HCT116 (cell line): ENCODE measurements at regions not wholly inside any gene's neighbourhood (a gene's known extent, or its start where the extent isn't known, plus 50 kb on each side); places are given as distances from the start of the nearest gene placed in this dataset.

Source experiments
- ATAC-seq: fragments of 200-7000 bp; cut with Tn5 transposase; 2 replicates; pipeline ENCODE4 v1.9.1; 2020; ENCODE audit warnings: mild to moderate bottlenecking, moderate library complexity
- BruUV-seq: library from RNA; stranded (reverse); fragments of 400-500 nt; replicated peaks from 2 replicates; lab custom pipeline; 2021; lab: Mats Ljungman, UMichigan
- CTCF ChIA-PET: fragments of 300-600 bp; sonication (Branson Sonifier 250); formaldehyde crosslinking; loops from one replicate; lab custom pipeline; 2021; ENCODE audit warnings: antibody characterized with exemption; lab: Charles Lee
- POLR2A ChIA-PET: fragments of 300-600, 350-600 bp; sonication (Branson Sonifier 250); formaldehyde crosslinking; loops from one replicate; lab custom pipeline; 2021; ENCODE audit warnings: antibody characterized with exemption; lab: Charles Lee
- RAD21 ChIA-PET, 2 experiments: fragments of 300-600 bp; sonication (Branson Sonifier 250); formaldehyde crosslinking; loops; one replicate each; lab custom pipeline; 2023; ENCODE audit warnings: low total read pairs in 2 of 2; ENCODE audit not compliant: uncharacterized antibody in 2 of 2, unreplicated experiment in 2 of 2, low non-redundant PET in 1 of 2; lab: Charles Lee
- DNase-seq: peaks from one replicate; pipeline ENCODE4 v3.0.0-alpha.2; 2010; ENCODE audit warnings: low read depth, low spot score
- H2AFZ ChIP-seq: fragments of 200-600 bp; shearing (Covaris generic), sonication (generic); 2 replicates; pipeline ENCODE4 v1.6.1; 2017; ENCODE audit warnings: low read depth, mixed run types, mixed read lengths, antibody characterized with exemption, low read length; ENCODE audit not compliant: poor library complexity, severe bottlenecking
- H3K27ac ChIP-seq: 2 replicates; pipeline ENCODE4 v1.5.1; 2012; ENCODE audit warnings: low read depth, low read length
- H3K27me3 ChIP-seq: fragments of 200-600 bp; sonication (generic); 2 replicates; pipeline ENCODE4 v1.6.1; 2016; ENCODE audit warnings: mixed run types, low read length, mixed read lengths; ENCODE audit not compliant: insufficient read depth
- H3K36me3 ChIP-seq, 2 experiments: fragments of 200-500 bp in 1 of 2; fragments of 200-600 bp in 1 of 2; sonication (Bioruptor generic) in 1 of 2; sonication (generic) in 1 of 2; 2 replicates each; pipeline versions ENCODE4 v1.5.1 to v1.6.1; 2014 to 2016; ENCODE audit warnings: low read length in 2 of 2, inconsistent platforms in 1 of 2, mixed read lengths in 1 of 2, mixed run types in 1 of 2; ENCODE audit not compliant: insufficient read depth in 2 of 2, control insufficient read depth in 1 of 2
- H3K4me1 ChIP-seq, 2 experiments: fragments of 200-600 bp in 1 of 2; sonication (generic) in 1 of 2; 2 replicates each; pipeline versions ENCODE4 v1.5.1 to v1.6.1; 2012 to 2017; ENCODE audit warnings: low read length in 2 of 2, inconsistent platforms in 1 of 2, mild to moderate bottlenecking in 1 of 2, mixed read lengths in 1 of 2, mixed run types in 1 of 2, moderate library complexity in 1 of 2; ENCODE audit not compliant: insufficient read depth in 2 of 2, control insufficient read depth in 1 of 2
- H3K4me2 ChIP-seq: fragments of 200-600 bp; sonication (generic); 2 replicates; pipeline ENCODE4 v1.6.1; 2017; ENCODE audit warnings: mixed run types, low read length, mixed read lengths
- H3K4me3 ChIP-seq, 2 experiments: fragments of 200-600 bp in 1 of 2; sonication (generic) in 1 of 2; replicated peaks in 1 of 2; 2 replicates each; pipeline ENCODE4 v1.5.1; 2011 to 2016; ENCODE audit warnings: low read length in 2 of 2, control low read depth in 1 of 2, low read depth in 1 of 2, mild to moderate bottlenecking in 1 of 2, mixed read lengths in 1 of 2, mixed run types in 1 of 2
- H3K79me2 ChIP-seq: fragments of 200-600 bp; sonication (generic); 2 replicates; pipeline ENCODE4 v1.6.1; 2017; ENCODE audit warnings: mild to moderate bottlenecking, mixed run types, low read length, moderate library complexity, mixed read lengths; ENCODE audit not compliant: insufficient read depth
- H3K9ac ChIP-seq: fragments of 200-600 bp; sonication (generic); 2 replicates; pipeline ENCODE4 v1.6.1; 2016; ENCODE audit warnings: low read length, mixed read lengths
- H3K9me2 ChIP-seq: fragments of 200-600 bp; sonication (generic), shearing (Covaris generic); 2 replicates; pipeline ENCODE4 v1.6.1; 2017; ENCODE audit warnings: mixed run types, mild to moderate bottlenecking, moderate library complexity; ENCODE audit not compliant: insufficient read depth
- H3K9me3 ChIP-seq, 2 experiments: fragments of 200-500 bp in 1 of 2; fragments of 200-600 bp in 1 of 2; sonication (Bioruptor generic) in 1 of 2; sonication (generic) in 1 of 2; 2 replicates each; pipeline ENCODE4 v1.6.1; 2014 to 2017; ENCODE audit warnings: low read length in 2 of 2, mixed read lengths in 2 of 2, inconsistent platforms in 1 of 2, low read depth in 1 of 2, mild to moderate bottlenecking in 1 of 2, mixed run types in 1 of 2, moderate library complexity in 1 of 2; ENCODE audit not compliant: control insufficient read depth in 1 of 2, insufficient read depth in 1 of 2
- H4K20me1 ChIP-seq: fragments of 200-600 bp; sonication (generic), shearing (Covaris generic); 2 replicates; pipeline ENCODE4 v1.6.1; 2017; ENCODE audit warnings: mixed run types, mild to moderate bottlenecking, moderate library complexity; ENCODE audit not compliant: insufficient read depth
- EZH2phosphoT487 ChIP-seq: fragments of 200-600 bp; IDR thresholded peaks from 2 replicates; pipeline ENCODE4 v1.6.1; 2018; ENCODE audit warnings: antibody characterized with exemption, borderline replicate concordance
- FOSL1 ChIP-seq: IDR thresholded peaks from 2 replicates; pipeline ENCODE4 v1.6.1; 2012; ENCODE audit warnings: low read depth
- POLR2A ChIP-seq: IDR thresholded peaks from 2 replicates; pipeline ENCODE4 v1.7.0; 2011; ENCODE audit warnings: borderline replicate concordance; ENCODE audit not compliant: insufficient read depth, insufficient read length; ENCODE audit errors: extremely low read depth
- POLR2AphosphoS5 ChIP-seq: IDR thresholded peaks from 2 replicates; pipeline ENCODE4 v1.6.1; 2011; ENCODE audit warnings: mild to moderate bottlenecking, low read depth, low read length, moderate library complexity
- SIN3A ChIP-seq: IDR thresholded peaks from 2 replicates; pipeline ENCODE4 v1.6.1; 2012; ENCODE audit warnings: low read depth
- YY1 ChIP-seq: IDR thresholded peaks from 2 replicates; pipeline ENCODE4 v1.6.1; 2011; ENCODE audit warnings: low read length, low read depth, moderate library complexity, mild to moderate bottlenecking; ENCODE audit not compliant: insufficient replicate concordance; ENCODE audit errors: extremely low read depth
- ZNF274 ChIP-seq: fragments of 200-500 bp; sonication (Bioruptor generic); IDR thresholded peaks from 2 replicates; pipeline ENCODE4 v1.6.1; 2014; ENCODE audit warnings: mild to moderate bottlenecking, low read depth, low read length, inconsistent platforms
- intact Hi-C: fragments of 100-400 bp; cut with micrococcal nuclease; formaldehyde crosslinking; loops from 2 replicates; pipeline ENCODE4 v1.10.0; 2022
- TF ChIP-seq, protein P1 (sequence below): IDR thresholded peaks from 2 replicates; pipeline ENCODE4 v1.6.1; 2012
- TF ChIP-seq, protein P2 (sequence below): IDR thresholded peaks from 2 replicates; pipeline ENCODE4 v1.6.1; 2012
- TF ChIP-seq, protein P3 (sequence below): IDR thresholded peaks from 2 replicates; pipeline ENCODE4 v1.6.1; 2011; ENCODE audit warnings: mild to moderate bottlenecking, low read length, moderate library complexity; ENCODE audit not compliant: insufficient replicate concordance; ENCODE audit errors: extremely low read depth

DNA sequence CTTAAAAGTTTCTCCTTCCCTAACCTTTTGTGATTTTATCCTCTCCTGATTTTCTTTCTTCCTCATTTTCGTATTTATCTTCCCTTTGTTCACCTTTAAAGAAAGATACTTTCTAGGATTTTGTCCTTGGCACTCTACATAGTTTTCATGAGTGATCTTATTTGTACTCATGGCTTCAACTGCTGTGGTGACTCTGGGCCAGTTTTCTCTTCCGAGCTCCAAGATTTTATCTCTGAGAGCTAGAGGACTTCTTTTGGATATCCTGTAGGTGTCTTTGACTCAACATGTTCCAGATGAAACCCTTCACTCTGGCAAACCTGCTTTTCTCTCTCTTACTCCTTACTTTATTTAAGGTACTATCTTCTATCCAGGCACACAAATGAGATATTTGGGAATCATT, 53.7 kb upstream of the MACF1 start:
- intact Hi-C loops: no loop called here
- Histone ChIP-seq H3K4me3 (no peak overlapping the region), H3K4me2 (no peak overlapping the region), H3K9ac (no peak overlapping the region), H3K9me2 (no peaks in the 10 kb centered on the region), H3K27me3 (no peaks in the 10 kb centered on the region), H3K9me3 (no peaks in the 10 kb centered on the region), H3K79me2 (peaks cover 11% of the 10 kb centered on the region; the same call in 1 of the 2 replicates), H2AFZ (no peak overlapping the region), H4K20me1 (no peaks in the 10 kb centered on the region), H3K4me1 (peaks cover 0 to 9% of the 10 kb centered on the region in 2 experiments; a peak in 1 of 4 replicates), H3K27ac (no peak overlapping the region), H3K36me3 (no peaks in the 10 kb centered on the region)
- ChIA-PET RAD21 (no interaction called here), CTCF (no interaction called here), POLR2A (no interaction called here)
- ATAC-seq: no peak
- no peak for DNase-seq
- TF ChIP-seq POLR2A (no peak), POLR2AphosphoS5 (no peak), FOSL1 (no peak), ZNF274 (no peak), YY1 (no peak), EZH2phosphoT487 (no peak), SIN3A (no peak)
- TF ChIP-seq, protein P1, sequence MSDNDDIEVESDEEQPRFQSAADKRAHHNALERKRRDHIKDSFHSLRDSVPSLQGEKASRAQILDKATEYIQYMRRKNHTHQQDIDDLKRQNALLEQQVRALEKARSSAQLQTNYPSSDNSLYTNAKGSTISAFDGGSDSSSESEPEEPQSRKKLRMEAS: no peak
- TF ChIP-seq, protein P2, sequence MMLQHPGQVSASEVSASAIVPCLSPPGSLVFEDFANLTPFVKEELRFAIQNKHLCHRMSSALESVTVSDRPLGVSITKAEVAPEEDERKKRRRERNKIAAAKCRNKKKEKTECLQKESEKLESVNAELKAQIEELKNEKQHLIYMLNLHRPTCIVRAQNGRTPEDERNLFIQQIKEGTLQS: no peak
- TF ChIP-seq, protein P3, sequence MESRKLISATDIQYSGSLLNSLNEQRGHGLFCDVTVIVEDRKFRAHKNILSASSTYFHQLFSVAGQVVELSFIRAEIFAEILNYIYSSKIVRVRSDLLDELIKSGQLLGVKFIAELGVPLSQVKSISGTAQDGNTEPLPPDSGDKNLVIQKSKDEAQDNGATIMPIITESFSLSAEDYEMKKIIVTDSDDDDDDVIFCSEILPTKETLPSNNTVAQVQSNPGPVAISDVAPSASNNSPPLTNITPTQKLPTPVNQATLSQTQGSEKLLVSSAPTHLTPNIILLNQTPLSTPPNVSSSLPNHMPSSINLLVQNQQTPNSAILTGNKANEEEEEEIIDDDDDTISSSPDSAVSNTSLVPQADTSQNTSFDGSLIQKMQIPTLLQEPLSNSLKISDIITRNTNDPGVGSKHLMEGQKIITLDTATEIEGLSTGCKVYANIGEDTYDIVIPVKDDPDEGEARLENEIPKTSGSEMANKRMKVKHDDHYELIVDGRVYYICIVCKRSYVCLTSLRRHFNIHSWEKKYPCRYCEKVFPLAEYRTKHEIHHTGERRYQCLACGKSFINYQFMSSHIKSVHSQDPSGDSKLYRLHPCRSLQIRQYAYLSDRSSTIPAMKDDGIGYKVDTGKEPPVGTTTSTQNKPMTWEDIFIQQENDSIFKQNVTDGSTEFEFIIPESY: no peak
- BruUV-seq: no TSS peak
